Karpas-422 (cell line): ENCODE measurements at regions not wholly inside any gene's neighbourhood (a gene's known extent, or its start where the extent isn't known, plus 50 kb on each side); places are given as distances from the start of the nearest gene placed in this dataset.

ENCODE experiments used
- DNase-seq: peaks from one replicate; pipeline ENCODE4 v3.0.0-alpha.2; 2015
- H2AFZ ChIP-seq: fragments of 200-600 bp; sonication (generic); 2 replicates; pipeline ENCODE4 v1.6.1; 2014; ENCODE audit warnings: antibody characterized with exemption, low read length, mixed read lengths
- H3K27ac ChIP-seq: fragments of 200-600 bp; sonication (generic); 2 replicates; pipeline ENCODE4 v1.5.1; 2014; ENCODE audit warnings: mild to moderate bottlenecking, low read length, moderate library complexity
- H3K27me3 ChIP-seq: fragments of 200-600 bp; sonication (generic); 2 replicates; pipeline ENCODE4 v1.6.1; 2014; ENCODE audit warnings: low read length, mixed read lengths
- H3K36me3 ChIP-seq: fragments of 200-600 bp; sonication (generic); 2 replicates; pipeline ENCODE4 v1.6.1; 2014; ENCODE audit warnings: low read length, mixed read lengths; ENCODE audit not compliant: insufficient read depth
- H3K4me1 ChIP-seq: fragments of 200-600 bp; sonication (generic); 2 replicates; pipeline ENCODE4 v1.6.1; 2014; ENCODE audit warnings: mild to moderate bottlenecking, low read length, mixed read lengths
- H3K4me2 ChIP-seq: fragments of 200-600 bp; sonication (generic); 2 replicates; pipeline ENCODE4 v1.6.1; 2014; ENCODE audit warnings: low read length, low read depth, mild to moderate bottlenecking; ENCODE audit not compliant: poor library complexity, severe bottlenecking
- H3K4me3 ChIP-seq: fragments of 200-600 bp; sonication (generic); 2 replicates; pipeline ENCODE4 v1.5.1; 2014; ENCODE audit warnings: mild to moderate bottlenecking, antibody characterized with exemption, low read length, mixed read lengths
- H3K79me2 ChIP-seq: fragments of 200-600 bp; sonication (generic); 2 replicates; pipeline ENCODE4 v1.6.1; 2014; ENCODE audit warnings: mild to moderate bottlenecking, low read length, mixed read lengths
- H3K9ac ChIP-seq: fragments of 200-600 bp; sonication (generic); 2 replicates; pipeline ENCODE4 v1.6.0; 2014; ENCODE audit warnings: low read length
- H3K9me2 ChIP-seq: fragments of 200-600 bp; sonication (generic), shearing (Covaris generic); replicated peaks from 2 replicates; pipeline ENCODE4 v1.6.0; 2014; ENCODE audit warnings: mild to moderate bottlenecking, low read length, moderate library complexity; ENCODE audit not compliant: insufficient read depth
- H3K9me3 ChIP-seq: fragments of 300-700, 200-600 bp; sonication (generic); 2 replicates; pipeline ENCODE4 v1.6.1; 2014; ENCODE audit warnings: low read length, mixed read lengths
- H4K20me1 ChIP-seq: fragments of 200-600 bp; sonication (generic); 2 replicates; pipeline ENCODE4 v1.6.1; 2014; ENCODE audit warnings: mild to moderate bottlenecking, antibody characterized with exemption, low read length, low read depth; ENCODE audit not compliant: insufficient read depth

- Histone ChIP-seq H3K27me3 (no peaks in the 10 kb centered on the region), H3K4me3 (no peak overlapping the region), H4K20me1 (no peaks in the 10 kb centered on the region), H3K4me2 (no peak overlapping the region), H3K4me1 (no peaks in the 10 kb centered on the region), H3K36me3 (no peaks in the 10 kb centered on the region), H3K27ac (no peak overlapping the region), H3K79me2 (no peaks in the 10 kb centered on the region), H3K9me3 (no peaks in the 10 kb centered on the region), H3K9me2 (no peaks in the 10 kb centered on the region), H2AFZ (no peak overlapping the region), H3K9ac (no peak overlapping the region)
- DNase-seq: no peak
Observed at GRCh38 chr4:79763486-79764075, 309.4 kb downstream of the ANTXR2 start.

DNA sequence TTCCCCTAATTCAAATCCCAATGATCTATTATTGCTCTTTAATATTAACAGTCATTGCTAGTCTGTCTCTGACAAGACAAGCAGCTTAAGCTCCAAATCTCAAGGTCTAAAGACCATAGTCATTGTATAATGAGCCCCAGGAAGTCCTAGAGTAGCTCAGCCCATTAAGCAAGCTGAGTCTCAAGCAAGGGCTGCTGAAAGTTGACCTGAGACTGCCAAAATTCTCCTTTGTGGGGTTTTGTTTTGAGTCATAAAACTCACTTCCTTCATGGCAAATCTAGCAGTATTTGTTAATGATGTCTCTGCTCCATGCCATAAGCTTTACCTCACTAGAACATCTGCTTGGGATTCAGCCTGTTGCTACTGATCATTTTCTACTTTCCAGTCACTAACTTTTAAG is 313.2 kb downstream of the ANTXR2 start:
- no peak overlapping the region for H3K9ac ChIP-seq
- no peak for DNase-seq
- no peaks in the 10 kb centered on the region for H3K9me2 ChIP-seq
- H3K36me3 ChIP-seq: no peaks in the 10 kb centered on the region
- H3K79me2 ChIP-seq: no peaks in the 10 kb centered on the region
- H2AFZ ChIP-seq: no peak overlapping the region
- H3K4me3 ChIP-seq: no peak overlapping the region
- H4K20me1 ChIP-seq: no peaks in the 10 kb centered on the region
- no peak overlapping the region for H3K4me2 ChIP-seq
- H3K4me1 ChIP-seq: no peaks in the 10 kb centered on the region
- H3K27ac ChIP-seq: no peak overlapping the region
- no peaks in the 10 kb centered on the region for H3K27me3 ChIP-seq
- H3K9me3 ChIP-seq: no peaks in the 10 kb centered on the region

DNA sequence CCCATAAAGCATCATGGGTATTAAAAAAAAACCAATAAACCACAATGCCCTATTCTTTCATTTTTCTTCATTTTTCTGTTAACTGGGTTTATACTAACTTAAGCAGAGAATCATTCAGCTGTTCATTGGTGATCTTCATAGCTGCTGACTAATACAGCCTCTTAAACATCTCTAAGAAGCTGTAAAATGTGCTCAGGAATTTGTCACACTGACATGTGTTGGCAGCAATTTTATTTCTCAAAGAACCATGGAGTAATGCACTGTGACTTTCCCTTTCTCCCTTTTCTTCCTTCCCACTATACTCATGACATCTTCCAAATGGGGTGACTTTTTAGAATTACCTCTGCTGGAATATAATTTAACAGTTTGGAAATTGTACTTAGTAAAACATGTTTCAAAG is 315.4 kb downstream of the ANTXR2 start:
- no peaks in the 10 kb centered on the region for H3K36me3 ChIP-seq
- H3K27me3 ChIP-seq: no peaks in the 10 kb centered on the region
- no peak overlapping the region for H3K4me3 ChIP-seq
- no peaks in the 10 kb centered on the region for H4K20me1 ChIP-seq
- H3K4me1 ChIP-seq: no peaks in the 10 kb centered on the region
- no peak overlapping the region for H2AFZ ChIP-seq
- H3K27ac ChIP-seq: no peak overlapping the region
- no peaks in the 10 kb centered on the region for H3K79me2 ChIP-seq
- H3K9ac ChIP-seq: no peak overlapping the region
- no peak for DNase-seq
- no peaks in the 10 kb centered on the region for H3K9me2 ChIP-seq
- H3K4me2 ChIP-seq: no peak overlapping the region
- H3K9me3 ChIP-seq: no peaks in the 10 kb centered on the region

DNA sequence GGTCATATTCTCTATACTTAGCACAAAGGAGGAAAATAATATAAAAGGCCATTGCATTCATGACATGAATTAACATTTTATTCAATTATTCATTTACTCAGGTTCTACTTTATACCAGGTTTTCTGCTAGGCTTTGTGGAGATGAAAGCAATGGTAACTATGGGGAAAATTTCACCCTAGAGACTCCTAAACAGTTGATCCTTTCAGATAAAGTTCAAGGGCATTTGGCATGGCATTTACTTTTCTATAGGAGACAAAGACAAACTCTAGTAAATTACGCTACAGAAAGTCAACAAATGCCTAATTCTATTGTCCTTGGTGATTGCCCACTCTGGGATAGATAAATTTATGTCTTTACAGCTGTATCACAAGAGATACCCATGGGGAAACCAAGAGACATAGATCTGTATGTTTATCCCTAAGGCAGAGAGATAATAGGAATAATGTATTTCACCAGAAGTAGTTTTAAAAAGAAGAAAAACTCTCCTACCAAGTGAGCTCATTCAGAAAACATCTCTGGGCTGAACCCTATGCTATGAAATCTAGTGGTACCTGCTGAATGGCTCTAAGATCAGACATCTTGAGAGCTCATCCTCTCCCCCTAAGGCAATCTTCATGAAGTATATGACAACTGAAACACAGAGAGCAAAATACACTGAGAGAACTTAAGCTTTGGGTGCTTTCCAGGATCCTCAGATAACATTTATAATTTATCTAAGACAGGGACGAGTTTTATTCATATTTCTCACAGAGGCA is 316.7 kb downstream of the ANTXR2 start:
- H3K4me1 ChIP-seq: no peaks in the 10 kb centered on the region
- no peaks in the 10 kb centered on the region for H3K79me2 ChIP-seq
- no peaks in the 10 kb centered on the region for H3K27me3 ChIP-seq
- no peak overlapping the region for H3K27ac ChIP-seq
- no peaks in the 10 kb centered on the region for H3K36me3 ChIP-seq
- DNase-seq: no peak
- H3K9ac ChIP-seq: no peak overlapping the region
- H4K20me1 ChIP-seq: no peaks in the 10 kb centered on the region
- no peak overlapping the region for H3K4me2 ChIP-seq
- H3K4me3 ChIP-seq: no peak overlapping the region
- H3K9me2 ChIP-seq: no peaks in the 10 kb centered on the region
- H3K9me3 ChIP-seq: no peaks in the 10 kb centered on the region
- no peak overlapping the region for H2AFZ ChIP-seq

- Histone ChIP-seq H3K9me3 (no peaks in the 10 kb centered on the region), H3K27me3 (no peaks in the 10 kb centered on the region), H3K4me2 (no peak overlapping the region), H3K27ac (no peak overlapping the region), H3K9ac (no peak overlapping the region), H3K36me3 (no peaks in the 10 kb centered on the region), H2AFZ (no peak overlapping the region), H3K4me1 (no peaks in the 10 kb centered on the region), H3K79me2 (no peaks in the 10 kb centered on the region), H3K9me2 (no peaks in the 10 kb centered on the region), H3K4me3 (no peak overlapping the region), H4K20me1 (no peaks in the 10 kb centered on the region)
- no peak for DNase-seq
Observed at GRCh38 chr4:79748835-79749234, 324.2 kb downstream of the ANTXR2 start.

DNA sequence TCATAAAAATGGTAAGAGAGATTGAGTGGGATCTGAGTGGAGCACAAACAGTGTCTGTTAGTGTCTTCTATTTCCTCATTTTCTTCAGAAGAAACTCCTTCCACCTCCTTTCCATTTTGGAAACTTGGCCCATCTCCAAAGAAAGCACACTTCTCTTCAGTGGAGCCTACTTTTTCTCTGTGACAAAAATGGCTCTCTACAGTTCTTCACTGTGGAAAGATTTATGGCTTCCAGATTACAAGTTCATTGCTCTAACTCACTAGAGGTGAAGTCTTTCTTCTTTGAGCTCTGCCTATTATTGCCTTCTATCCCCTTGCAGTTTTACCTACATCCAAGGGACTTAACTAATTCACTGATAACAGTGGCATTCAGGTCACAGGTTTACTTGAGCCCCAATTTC is 325.8 kb downstream of the ANTXR2 start:
- no peak overlapping the region for H3K9ac ChIP-seq

DNA sequence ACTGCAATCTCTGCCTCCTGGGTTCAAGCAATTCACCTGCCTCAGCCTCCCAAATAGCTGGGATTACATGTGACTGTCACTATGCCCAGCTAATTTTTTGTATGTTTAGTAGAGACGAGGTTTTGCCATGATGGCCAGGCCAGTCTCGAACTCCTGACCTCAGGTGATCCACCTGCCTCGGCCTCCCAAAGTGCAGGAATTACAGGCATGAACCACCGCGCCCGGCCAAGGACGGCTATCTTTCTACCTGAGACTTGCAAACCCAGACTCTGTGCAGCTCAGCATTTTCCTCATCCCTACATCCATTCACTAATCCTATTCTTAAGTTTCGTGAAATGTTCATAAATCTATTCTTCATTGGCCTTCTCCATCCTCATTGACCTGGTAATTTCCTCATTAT is 330.0 kb downstream of the ANTXR2 start:
- no peak for DNase-seq
- Histone ChIP-seq H3K79me2 (no peaks in the 10 kb centered on the region), H3K27ac (no peak overlapping the region), H3K9me2 (no peaks in the 10 kb centered on the region), H4K20me1 (no peaks in the 10 kb centered on the region), H3K27me3 (no peaks in the 10 kb centered on the region), H3K36me3 (no peaks in the 10 kb centered on the region), H3K4me2 (no peak overlapping the region), H3K4me1 (no peaks in the 10 kb centered on the region), H3K9ac (no peak overlapping the region), H2AFZ (no peak overlapping the region), H3K4me3 (no peak overlapping the region), H3K9me3 (no peaks in the 10 kb centered on the region)

More for the DNA sequence above, 325.8 kb downstream of the ANTXR2 start:
- no peaks in the 10 kb centered on the region for H4K20me1 ChIP-seq
- no peaks in the 10 kb centered on the region for H3K36me3 ChIP-seq
- H3K27ac ChIP-seq: no peak overlapping the region
- H3K4me3 ChIP-seq: no peak overlapping the region
- no peak overlapping the region for H3K4me2 ChIP-seq
- no peaks in the 10 kb centered on the region for H3K79me2 ChIP-seq
- H3K27me3 ChIP-seq: no peaks in the 10 kb centered on the region
- DNase-seq: no peak
- no peaks in the 10 kb centered on the region for H3K9me3 ChIP-seq
- no peak overlapping the region for H2AFZ ChIP-seq
- no peaks in the 10 kb centered on the region for H3K9me2 ChIP-seq
- no peaks in the 10 kb centered on the region for H3K4me1 ChIP-seq

DNA sequence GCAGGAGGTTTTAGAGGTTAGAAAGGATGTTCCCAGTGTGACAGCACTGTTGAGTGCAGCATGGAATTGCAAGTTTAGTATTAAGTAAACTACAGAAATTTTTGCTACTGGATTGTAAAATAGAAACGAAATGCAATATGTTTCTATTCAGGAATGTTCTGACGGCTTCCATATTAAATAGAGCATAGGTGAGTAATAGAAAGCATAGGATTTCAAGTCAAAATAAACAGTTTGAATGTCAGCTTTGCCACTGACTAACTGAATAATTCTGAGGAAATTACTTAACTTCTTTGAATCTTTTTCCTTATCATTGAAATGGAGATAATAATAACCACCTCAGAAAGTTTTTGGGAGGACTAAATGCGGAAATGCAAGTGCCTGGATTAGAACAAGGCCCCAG is 331.9 kb upstream of the GK2 start:
- Histone ChIP-seq H3K4me1 (no peaks in the 10 kb centered on the region), H3K27ac (no peak overlapping the region), H3K36me3 (no peaks in the 10 kb centered on the region), H2AFZ (no peak overlapping the region), H3K9ac (no peak overlapping the region), H4K20me1 (no peaks in the 10 kb centered on the region), H3K79me2 (no peaks in the 10 kb centered on the region), H3K9me3 (no peaks in the 10 kb centered on the region), H3K27me3 (no peaks in the 10 kb centered on the region), H3K4me2 (no peak overlapping the region), H3K9me2 (no peaks in the 10 kb centered on the region), H3K4me3 (no peak overlapping the region)
- no peak for DNase-seq
